Choroid plexus epithelial cell (primary cell): ENCODE measurements at regions not wholly inside any gene's neighbourhood (a gene's known extent, or its start where the extent isn't known, plus 50 kb on each side); places are given as distances from the start of the nearest gene placed in this dataset.

Experiments
- DNase-seq: peaks from one replicate; pipeline ENCODE4 v3.0.0-alpha.2; 2010; ENCODE audit warnings: low read depth
- H3K4me3 ChIP-seq: 2 replicates; pipeline ENCODE4 v1.5.1; 2011; ENCODE audit warnings: low read depth, mild to moderate bottlenecking, control low read depth, low read length, moderate library complexity
- TF ChIP-seq, protein P1 (sequence below): conservative IDR thresholded peaks from 2 replicates; pipeline ENCODE4 v1.5.1; 2011; ENCODE audit warnings: low read depth, mild to moderate bottlenecking, control low read depth, inconsistent platforms, low read length, moderate library complexity

DNA sequence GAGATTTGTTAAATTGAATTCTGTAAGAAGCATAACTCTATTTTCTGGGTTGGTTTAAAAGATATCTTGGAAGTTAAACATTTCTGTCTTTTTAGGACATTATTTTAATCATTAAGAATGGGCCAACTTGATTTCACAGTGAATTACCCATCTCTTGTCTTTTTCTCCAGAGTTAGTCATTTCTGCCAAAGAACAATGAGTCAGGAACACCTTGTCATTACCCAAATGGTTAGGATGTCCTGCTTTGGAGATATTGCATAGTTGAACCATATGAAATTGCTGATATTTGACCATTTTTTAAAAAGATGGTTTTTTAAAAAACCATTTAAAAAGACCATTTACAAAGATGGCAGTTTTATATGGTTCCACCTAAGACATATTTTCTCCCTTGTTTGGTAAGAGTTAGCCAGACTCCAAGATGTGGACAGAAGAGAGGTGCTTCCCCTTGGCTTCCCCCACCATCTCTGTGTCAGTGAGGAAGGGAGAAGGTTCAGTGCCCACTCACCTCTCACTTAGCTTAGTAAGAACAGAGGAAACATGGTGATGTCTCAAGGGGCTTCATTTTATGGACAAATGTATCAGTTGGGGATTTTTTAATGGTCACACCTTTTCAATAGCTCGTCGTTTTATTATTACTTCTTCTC, 103.0 kb downstream of the PCSK1 start:
- TF ChIP-seq, protein P1, sequence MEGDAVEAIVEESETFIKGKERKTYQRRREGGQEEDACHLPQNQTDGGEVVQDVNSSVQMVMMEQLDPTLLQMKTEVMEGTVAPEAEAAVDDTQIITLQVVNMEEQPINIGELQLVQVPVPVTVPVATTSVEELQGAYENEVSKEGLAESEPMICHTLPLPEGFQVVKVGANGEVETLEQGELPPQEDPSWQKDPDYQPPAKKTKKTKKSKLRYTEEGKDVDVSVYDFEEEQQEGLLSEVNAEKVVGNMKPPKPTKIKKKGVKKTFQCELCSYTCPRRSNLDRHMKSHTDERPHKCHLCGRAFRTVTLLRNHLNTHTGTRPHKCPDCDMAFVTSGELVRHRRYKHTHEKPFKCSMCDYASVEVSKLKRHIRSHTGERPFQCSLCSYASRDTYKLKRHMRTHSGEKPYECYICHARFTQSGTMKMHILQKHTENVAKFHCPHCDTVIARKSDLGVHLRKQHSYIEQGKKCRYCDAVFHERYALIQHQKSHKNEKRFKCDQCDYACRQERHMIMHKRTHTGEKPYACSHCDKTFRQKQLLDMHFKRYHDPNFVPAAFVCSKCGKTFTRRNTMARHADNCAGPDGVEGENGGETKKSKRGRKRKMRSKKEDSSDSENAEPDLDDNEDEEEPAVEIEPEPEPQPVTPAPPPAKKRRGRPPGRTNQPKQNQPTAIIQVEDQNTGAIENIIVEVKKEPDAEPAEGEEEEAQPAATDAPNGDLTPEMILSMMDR: no peak
- no peak overlapping the region for H3K4me3 ChIP-seq
- DNase-seq: no peak

DNA sequence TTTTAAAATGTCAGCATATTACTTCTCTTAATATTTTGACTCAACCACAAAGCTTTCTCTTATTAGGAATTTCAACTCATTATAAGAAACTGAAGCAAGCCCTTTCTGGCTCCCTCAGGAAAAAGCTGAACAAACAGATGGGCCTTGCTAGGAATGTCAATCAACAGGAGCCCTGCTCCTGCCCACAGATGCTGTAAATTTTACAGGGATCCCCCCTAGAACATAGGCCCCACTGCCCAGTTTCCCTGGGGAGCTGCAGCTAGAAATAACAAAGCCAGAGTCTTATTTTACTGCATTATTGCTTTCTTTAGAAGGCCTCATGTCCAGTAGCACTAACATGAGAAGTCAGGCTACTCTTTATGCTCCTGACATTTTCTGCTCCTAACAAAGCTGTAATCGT, 103.8 kb downstream of the PCSK1 start:
- H3K4me3 ChIP-seq: no peak overlapping the region
- TF ChIP-seq, protein P1: no peak
- DNase-seq: no peak

DNA sequence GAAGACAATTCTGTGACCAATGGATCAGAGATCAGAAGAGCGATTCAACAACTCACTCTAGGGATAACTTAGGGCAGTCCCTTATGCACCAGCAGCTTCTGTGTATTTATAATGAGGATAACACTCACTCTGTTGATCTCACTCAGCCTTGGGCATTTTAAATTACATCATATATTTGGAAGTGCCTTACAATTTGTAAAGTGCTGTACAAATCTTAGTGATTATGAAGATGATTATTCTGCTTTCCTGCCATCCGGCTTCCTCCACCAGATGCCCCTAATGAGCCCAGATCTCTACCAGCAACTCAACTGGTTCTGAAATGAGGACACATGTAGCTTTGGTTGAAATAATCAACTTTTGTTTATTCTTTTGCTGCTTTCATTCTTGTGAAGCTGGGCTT, 105.3 kb downstream of the PCSK1 start:
- no peak overlapping the region for H3K4me3 ChIP-seq
- TF ChIP-seq, protein P1: no peak
- DNase-seq: no peak

GRCh38 chr5:96326902-96327301, 106.1 kb downstream of the PCSK1 start:
- TF ChIP-seq, protein P1: no peak
- DNase-seq: no peak
- H3K4me3 ChIP-seq: no peak overlapping the region

- no peak overlapping the region for H3K4me3 ChIP-seq
- TF ChIP-seq, protein P1: no peak
- DNase-seq: peak; percentile 85
These were observed 108.3 kb downstream of the PCSK1 start for GRCh38 chr5:96324708-96325107.

GRCh38 chr5:96322865-96323264, 110.2 kb downstream of the PCSK1 start:
- H3K4me3 ChIP-seq: no peak overlapping the region
- TF ChIP-seq, protein P1: no peak
- no peak for DNase-seq

GRCh38 chr5:96322217-96322616, 110.8 kb downstream of the PCSK1 start:
- H3K4me3 ChIP-seq: no peak overlapping the region
- DNase-seq: no peak
- TF ChIP-seq, protein P1: no peak
